ENCODE measurements at regions not wholly inside any gene's neighbourhood (a gene's known extent, or its start where the extent isn't known, plus 50 kb on each side); places are given as distances from the start of the nearest gene placed in this dataset.
A peak's percentile ranks its signal among the peaks of the same experiment; 100 is the strongest.

- H3K4me3 Mint-ChIP-seq = no peak overlapping the region
- ATAC-seq (no peak), DNase-seq (ENCODE audit: low spot score) (no peak)
- H3K27me3 Mint-ChIP-seq = peaks cover 0 to 5% of the 10 kb centered on the region in 2 donors
- no peaks in the 10 kb centered on the region for H3K9me3 Mint-ChIP-seq
- no peak overlapping the region for H3K27ac Mint-ChIP-seq
- no peaks in the 10 kb centered on the region for H3K4me1 Mint-ChIP-seq (ENCODE audit: low read depth in 2 of 2)
- no peaks in the 10 kb centered on the region for H3K36me3 Mint-ChIP-seq
Measured at GRCh38 chr1:244954359-244954758, 90.0 kb upstream of the HNRNPU start.

- H3K4me1 Mint-ChIP-seq (ENCODE audit: low read depth in 2 of 2) = no peaks in the 10 kb centered on the region
- no peaks in the 10 kb centered on the region for H3K36me3 Mint-ChIP-seq
- no peak overlapping the region for H3K4me3 Mint-ChIP-seq
- DNase-seq (ENCODE audit: low spot score) (no peak), ATAC-seq (no peak)
- H3K9me3 Mint-ChIP-seq = no peaks in the 10 kb centered on the region
- no peak overlapping the region for H3K27ac Mint-ChIP-seq
- peaks cover 0 to 5% of the 10 kb centered on the region in 2 donors for H3K27me3 Mint-ChIP-seq
Measured at GRCh38 chr1:244953901-244954300, 89.6 kb upstream of the HNRNPU start.

- Mint-ChIP-seq H3K4me3 (no peak overlapping the region), H3K9me3 (no peaks in the 10 kb centered on the region), H3K4me1 (ENCODE audit: low read depth in 2 of 2) (no peaks in the 10 kb centered on the region), H3K36me3 (no peaks in the 10 kb centered on the region), H3K27me3 (peaks cover 0 to 5% of the 10 kb centered on the region in 2 donors), H3K27ac (no peak overlapping the region)
- DNase-seq (ENCODE audit: low spot score) = no peak
- no peak for ATAC-seq
Measured at GRCh38 chr1:244952940-244953339, 88.6 kb upstream of the HNRNPU start.

- Mint-ChIP-seq H3K27ac (no peak overlapping the region), H3K4me1 (ENCODE audit: low read depth in 2 of 2) (no peaks in the 10 kb centered on the region), H3K36me3 (no peaks in the 10 kb centered on the region), H3K9me3 (no peaks in the 10 kb centered on the region), H3K4me3 (no peak overlapping the region), H3K27me3 (peaks cover 0 to 5% of the 10 kb centered on the region in 2 donors)
- no peak for DNase-seq (ENCODE audit: low spot score)
- no peak for ATAC-seq
Measured at GRCh38 chr1:244952280-244952933, 88.1 kb upstream of the HNRNPU start.

GRCh38 chr1:244948416-244948815, 84.1 kb upstream of the HNRNPU start:
- no peak for DNase-seq (ENCODE audit: low spot score)
- Mint-ChIP-seq H3K9me3 (no peaks in the 10 kb centered on the region), H3K4me1 (ENCODE audit: low read depth in 2 of 2) (no peaks in the 10 kb centered on the region), H3K36me3 (no peaks in the 10 kb centered on the region), H3K27me3 (peaks cover 3 to 13% of the 10 kb centered on the region in 2 donors), H3K27ac (no peak overlapping the region), H3K4me3 (no peak overlapping the region)
- ATAC-seq = no peak

- Mint-ChIP-seq H3K4me1 (ENCODE audit: low read depth in 2 of 2) (no peaks in the 10 kb centered on the region), H3K27ac (no peak overlapping the region), H3K4me3 (no peak overlapping the region), H3K36me3 (no peaks in the 10 kb centered on the region), H3K9me3 (no peaks in the 10 kb centered on the region), H3K27me3 (peaks cover 3 to 13% of the 10 kb centered on the region in 2 donors)
- DNase-seq (ENCODE audit: low spot score) (no peak), ATAC-seq (no peak)
Measured at GRCh38 chr1:244945109-244945671, 80.8 kb upstream of the HNRNPU start.

GRCh38 chr1:244941121-244941520, 76.8 kb upstream of the HNRNPU start:
- ATAC-seq = no peak
- Mint-ChIP-seq H3K4me3 (no peak overlapping the region), H3K4me1 (ENCODE audit: low read depth in 2 of 2) (no peaks in the 10 kb centered on the region), H3K36me3 (no peaks in the 10 kb centered on the region), H3K27ac (no peak overlapping the region), H3K27me3 (peaks cover 3 to 13% of the 10 kb centered on the region in 2 donors), H3K9me3 (no peaks in the 10 kb centered on the region)
- no peak for DNase-seq (ENCODE audit: low spot score)

- no peak overlapping the region for H3K4me3 Mint-ChIP-seq
- H3K27ac Mint-ChIP-seq = no peak overlapping the region
- H3K27me3 Mint-ChIP-seq = peaks cover 0 to 2% of the 10 kb centered on the region in 2 donors
- H3K4me1 Mint-ChIP-seq (ENCODE audit: low read depth in 2 of 2) = no peaks in the 10 kb centered on the region
- no peaks in the 10 kb centered on the region for H3K36me3 Mint-ChIP-seq
- ATAC-seq (no peak), DNase-seq (ENCODE audit: low spot score) (no peak)
- no peaks in the 10 kb centered on the region for H3K9me3 Mint-ChIP-seq
Measured at GRCh38 chr1:244937099-244937498, 72.8 kb upstream of the HNRNPU start.

- Mint-ChIP-seq H3K9me3 (no peaks in the 10 kb centered on the region), H3K36me3 (no peaks in the 10 kb centered on the region), H3K4me3 (no peak overlapping the region), H3K27ac (no peak overlapping the region), H3K27me3 (peaks cover 8 to 11% of the 10 kb centered on the region in 2 donors), H3K4me1 (ENCODE audit: low read depth in 2 of 2) (peaks cover 11 to 17% of the 10 kb centered on the region in 2 donors)
- DNase-seq (ENCODE audit: low spot score) (no peak), ATAC-seq (no peak)
Measured at GRCh38 chr1:244920911-244921761, 56.8 kb upstream of the HNRNPU start.

- peaks cover 11 to 17% of the 10 kb centered on the region in 2 donors for H3K4me1 Mint-ChIP-seq (ENCODE audit: low read depth in 2 of 2)
- H3K27me3 Mint-ChIP-seq = peaks cover 8% of the 10 kb centered on the region in 2 donors
- DNase-seq (ENCODE audit: low spot score) = no peak
- H3K27ac Mint-ChIP-seq = no peak overlapping the region
- no peaks in the 10 kb centered on the region for H3K36me3 Mint-ChIP-seq
- ATAC-seq = no peak
- H3K4me3 Mint-ChIP-seq = peak overlapping the region; percentile 81
- H3K9me3 Mint-ChIP-seq = no peaks in the 10 kb centered on the region
Measured at GRCh38 chr1:244919320-244920282, 55.3 kb upstream of the HNRNPU start.

- Mint-ChIP-seq H3K4me1 (ENCODE audit: low read depth in 2 of 2) (peaks cover 11 to 17% of the 10 kb centered on the region in 2 donors), H3K27me3 (peaks cover 8% of the 10 kb centered on the region in 2 donors), H3K9me3 (no peaks in the 10 kb centered on the region), H3K4me3 (peak overlapping the region; percentile 81), H3K36me3 (no peaks in the 10 kb centered on the region), H3K27ac (peak overlapping the region in 1 of 2 donors; percentile 92)
- ATAC-seq (peak; percentile 90), DNase-seq (ENCODE audit: low spot score) (peak; percentile 73)
Measured at GRCh38 chr1:244918421-244919319, 54.3 kb upstream of the HNRNPU start.

GRCh38 chr1:244917073-244917670, 52.8 kb upstream of the HNRNPU start:
- Mint-ChIP-seq H3K4me1 (ENCODE audit: low read depth in 2 of 2) (peaks cover 11 to 17% of the 10 kb centered on the region in 2 donors), H3K4me3 (no peak overlapping the region), H3K36me3 (no peaks in the 10 kb centered on the region)

More at GRCh38 chr1:244917073-244917670, 52.8 kb upstream of the HNRNPU start:
- DNase-seq (ENCODE audit: low spot score) (no peak), ATAC-seq (no peak)
- peaks cover 5 to 8% of the 10 kb centered on the region in 2 donors for H3K27me3 Mint-ChIP-seq
- no peak overlapping the region for H3K27ac Mint-ChIP-seq
- H3K9me3 Mint-ChIP-seq = no peaks in the 10 kb centered on the region

Measured in natural killer cell treated with Interleukin-12 subunit alpha and Interleukin-12 subunit beta and Interleukin-15 and Interleukin-18, amount 100 ng/mL, for 72 hours (primary cell).